ENCODE measurements at regions not wholly inside any gene's neighbourhood (a gene's known extent, or its start where the extent isn't known, plus 50 kb on each side); places are given as distances from the start of the nearest gene placed in this dataset.

DNA sequence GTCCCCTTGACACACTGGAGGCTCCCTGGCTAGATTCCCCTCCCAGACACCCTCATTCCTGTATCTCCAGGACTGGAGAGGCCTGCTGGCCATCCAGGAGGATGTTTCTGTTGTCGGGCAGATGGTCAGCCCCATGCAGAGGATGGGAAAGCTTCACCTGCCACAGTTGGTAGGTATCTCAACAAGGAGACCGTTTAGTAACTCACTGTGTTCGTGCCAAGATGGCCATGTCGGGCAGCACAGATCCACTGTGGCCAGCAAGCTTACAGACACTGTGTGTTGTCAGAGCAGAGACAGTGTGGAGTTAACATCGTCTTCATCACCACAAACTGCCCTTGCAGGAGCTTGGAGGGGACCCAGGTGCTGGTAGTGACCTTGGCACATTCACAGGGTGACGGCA, 390.9 kb downstream of the SEC14L1 start:
- intact Hi-C loops (cut with micrococcal nuclease; ENCODE audit: unreplicated experiment) (no loop called here), in situ Hi-C loops (cut with HindIII; ENCODE audit: extremely low pct_ligation_motif_present, low pct_unique_long_range_greater_than_20kb) (no loop called here)
- Histone ChIP-seq H3K27ac (ENCODE audit: extremely low read length, insufficient read depth, low read length) (no peak overlapping the region), H3K4me3 (replicated peaks in 1 of 3; ENCODE audit: insufficient read depth in 1 of 3, low read depth in 2 of 3, low read length in 3 of 3) (no peak overlapping the region), H3K4me1 (ENCODE audit: insufficient read depth, low read length) (peaks cover 21% of the 10 kb centered on the region), H3K9ac (ENCODE audit: insufficient read depth, low read depth, low read length) (no peak overlapping the region), H2AFZ (ENCODE audit: low read length) (no peak overlapping the region), H3K79me2 (ENCODE audit: insufficient read depth, low read length) (no peaks in the 10 kb centered on the region), H3K36me3 (replicated peaks in 1 of 2; ENCODE audit: control insufficient read depth in 1 of 2, insufficient read depth in 2 of 2, low read length in 2 of 2) (no peaks in the 10 kb centered on the region), H3K4me2 (ENCODE audit: low read depth, low read length) (no peak overlapping the region), H3K27me3 (ENCODE audit: control insufficient read depth in 1 of 2, insufficient read depth in 2 of 2, low read length in 2 of 2) (peaks cover 8 to 86% of the 10 kb centered on the region in 2 experiments; a peak in 4 of 5 replicates), H4K20me1 (ENCODE audit: insufficient read depth, low read length) (no peaks in the 10 kb centered on the region), H3K9me3 (ENCODE audit: low read length) (peaks cover 7% of the 10 kb centered on the region; the same call in 1 of the 2 replicates)
- BruUV-seq (replicated peaks) = no TSS peak
- WGBS (ENCODE audit: low lambda C conversion rate) = 3% methylated on average over 6 of the region's 6 CpGs
- no peak for FAIRE-seq
- ATAC-seq = no peak
- POLR2A ChIA-PET = no interaction called here
- CTCF ChIA-PET (ENCODE audit: low intra/inter-chr PET ratio, low total read pairs) = no interaction called here
- DNase-seq (ENCODE audit: low spot score) = no peak
- TF ChIP-seq ELF3 (CRISPR knock-in tag; IDR thresholded peaks at IDR 0.05) = no peak
- TF ChIP-seq RORA (CRISPR knock-in tag; IDR thresholded peaks at IDR 0.05) = no peak
- no peak for TF ChIP-seq IKZF1 (IDR thresholded peaks at IDR 0.05)
- TF ChIP-seq MTERF4 (CRISPR knock-in tag; IDR thresholded peaks at IDR 0.05) = no peak
- TF ChIP-seq PRMT3 (CRISPR knock-in tag; IDR thresholded peaks at IDR 0.05; ENCODE audit: borderline replicate concordance, low read depth) = no peak
- TF ChIP-seq ZNF644 (CRISPR knock-in tag; IDR thresholded peaks at IDR 0.05; ENCODE audit: low read depth) = no peak
- TF ChIP-seq ZNF318 (CRISPR knock-in tag; IDR thresholded peaks at IDR 0.05) = no peak
- TF ChIP-seq KLF11 (CRISPR knock-in tag; IDR thresholded peaks at IDR 0.05) = no peak
- no peak for TF ChIP-seq ZNF607 (CRISPR knock-in tag; IDR thresholded peaks at IDR 0.05; ENCODE audit: borderline replicate concordance)
- no peak for TF ChIP-seq TCF7L2 (IDR thresholded peaks at IDR 0.05; ENCODE audit: low read depth, low read length)
- TF ChIP-seq, protein P1, sequence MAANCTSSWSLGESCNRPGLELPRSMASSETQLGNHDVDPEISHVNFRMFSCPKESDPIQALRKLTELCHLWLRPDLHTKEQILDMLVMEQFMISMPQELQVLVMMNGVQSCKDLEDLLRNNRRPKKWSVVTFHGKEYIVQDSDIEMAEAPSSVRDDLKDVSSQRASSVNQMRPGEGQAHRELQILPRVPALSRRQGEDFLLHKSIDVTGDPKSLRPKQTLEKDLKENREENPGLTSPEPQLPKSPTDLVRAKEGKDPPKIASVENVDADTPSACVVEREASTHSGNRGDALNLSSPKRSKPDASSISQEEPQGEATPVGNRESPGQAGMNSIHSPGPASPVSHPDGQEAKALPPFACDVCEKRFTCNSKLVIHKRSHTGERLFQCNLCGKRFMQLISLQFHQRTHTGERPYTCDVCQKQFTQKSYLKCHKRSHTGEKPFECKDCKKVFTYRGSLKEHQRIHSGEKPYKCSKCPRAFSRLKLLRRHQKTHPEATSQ (CRISPR knock-in tag; IDR thresholded peaks at IDR 0.05; ENCODE audit: borderline replicate concordance) = no peak
- TF ChIP-seq NCOA5 (CRISPR knock-in tag; IDR thresholded peaks at IDR 0.05) = no peak
- TF ChIP-seq, protein P2, sequence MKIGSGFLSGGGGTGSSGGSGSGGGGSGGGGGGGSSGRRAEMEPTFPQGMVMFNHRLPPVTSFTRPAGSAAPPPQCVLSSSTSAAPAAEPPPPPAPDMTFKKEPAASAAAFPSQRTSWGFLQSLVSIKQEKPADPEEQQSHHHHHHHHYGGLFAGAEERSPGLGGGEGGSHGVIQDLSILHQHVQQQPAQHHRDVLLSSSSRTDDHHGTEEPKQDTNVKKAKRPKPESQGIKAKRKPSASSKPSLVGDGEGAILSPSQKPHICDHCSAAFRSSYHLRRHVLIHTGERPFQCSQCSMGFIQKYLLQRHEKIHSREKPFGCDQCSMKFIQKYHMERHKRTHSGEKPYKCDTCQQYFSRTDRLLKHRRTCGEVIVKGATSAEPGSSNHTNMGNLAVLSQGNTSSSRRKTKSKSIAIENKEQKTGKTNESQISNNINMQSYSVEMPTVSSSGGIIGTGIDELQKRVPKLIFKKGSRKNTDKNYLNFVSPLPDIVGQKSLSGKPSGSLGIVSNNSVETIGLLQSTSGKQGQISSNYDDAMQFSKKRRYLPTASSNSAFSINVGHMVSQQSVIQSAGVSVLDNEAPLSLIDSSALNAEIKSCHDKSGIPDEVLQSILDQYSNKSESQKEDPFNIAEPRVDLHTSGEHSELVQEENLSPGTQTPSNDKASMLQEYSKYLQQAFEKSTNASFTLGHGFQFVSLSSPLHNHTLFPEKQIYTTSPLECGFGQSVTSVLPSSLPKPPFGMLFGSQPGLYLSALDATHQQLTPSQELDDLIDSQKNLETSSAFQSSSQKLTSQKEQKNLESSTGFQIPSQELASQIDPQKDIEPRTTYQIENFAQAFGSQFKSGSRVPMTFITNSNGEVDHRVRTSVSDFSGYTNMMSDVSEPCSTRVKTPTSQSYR (CRISPR knock-in tag; IDR thresholded peaks at IDR 0.05; ENCODE audit: borderline replicate concordance) = no peak

Measured in HepG2 (cell line).